Endothelial cell of umbilical vein (primary cell): ENCODE measurements at regions not wholly inside any gene's neighbourhood (a gene's known extent, or its start where the extent isn't known, plus 50 kb on each side); places are given as distances from the start of the nearest gene placed in this dataset.

Source experiments
- BruUV-seq: library from RNA; stranded (reverse); fragments of 400-500 nt; replicated peaks from 2 replicates; lab custom pipeline; 2021; lab: Mats Ljungman, UMichigan
- CTCF ChIA-PET: fragments of 300-600, 350-600 bp; sonication (Branson Sonifier 250); formaldehyde crosslinking; loops from one replicate; lab custom pipeline; 2021; ENCODE audit warnings: antibody characterized with exemption, inconsistent platforms; lab: Charles Lee
- POLR2A ChIA-PET: fragments of 300-600, 350-600 bp; sonication (Branson Sonifier 250); formaldehyde crosslinking; loops from one replicate; lab custom pipeline; 2021; ENCODE audit warnings: antibody characterized with exemption, inconsistent platforms; lab: Charles Lee
- DNase-seq: peaks from one replicate; pipeline ENCODE4 v3.0.0-alpha.2; 2011; ENCODE audit warnings: low read depth, low spot score
- FAIRE-seq: peaks from 2 replicates; lab custom pipeline; 2011; peaks lifted over from hg19 to GRCh38; lab: Jason Lieb, UNC
- H2AFZ ChIP-seq: 2 replicates; pipeline ENCODE4 v1.6.0; 2012; ENCODE audit warnings: low read depth, low read length, control low read depth, inconsistent platforms
- H3K27ac ChIP-seq: 2 replicates; pipeline ENCODE4 v1.5.1; 2011; ENCODE audit warnings: low read depth, mild to moderate bottlenecking, control low read depth, low read length, moderate library complexity; ENCODE audit not compliant: insufficient read depth
- H3K27me3 ChIP-seq, 2 experiments: 2 replicates each; pipeline versions ENCODE4 v1.6.0 to v1.6.1; 2011; ENCODE audit warnings: low read length in 2 of 2, mixed read lengths in 1 of 2; ENCODE audit not compliant: control insufficient read depth in 2 of 2, insufficient read depth in 2 of 2
- H3K36me3 ChIP-seq, 2 experiments: 2 replicates in 1 of 2; 3 replicates in 1 of 2; pipeline ENCODE4 v1.5.1; 2011; ENCODE audit warnings: low read length in 2 of 2, mild to moderate bottlenecking in 1 of 2, moderate library complexity in 1 of 2; ENCODE audit not compliant: control insufficient read depth in 2 of 2, insufficient read depth in 2 of 2; ENCODE audit errors: extremely low read depth in 1 of 2
- H3K4me1 ChIP-seq: 3 replicates; pipeline ENCODE4 v1.5.1; 2011; ENCODE audit warnings: mild to moderate bottlenecking, low read length; ENCODE audit not compliant: control insufficient read depth, insufficient read depth; ENCODE audit errors: extremely low read depth
- H3K4me2 ChIP-seq: 2 replicates; pipeline ENCODE4 v1.6.1; 2011; ENCODE audit warnings: low read length, control low read depth, mixed read lengths; ENCODE audit not compliant: insufficient read depth
- H3K4me3 ChIP-seq, 3 experiments: fragments of 200-600 bp in 1 of 3; sonication (generic), shearing (Covaris generic) in 1 of 3; replicated peaks in 1 of 3; 2 replicates each; pipeline ENCODE4 v1.5.1; 2011 to 2016; ENCODE audit warnings: control low read depth in 3 of 3, low read length in 3 of 3, mild to moderate bottlenecking in 2 of 3, inconsistent platforms in 1 of 3, low read depth in 1 of 3, moderate library complexity in 1 of 3; ENCODE audit not compliant: insufficient read depth in 1 of 3
- H3K79me2 ChIP-seq: 2 replicates; pipeline ENCODE4 v1.6.0; 2012; ENCODE audit warnings: low read length, inconsistent platforms; ENCODE audit not compliant: control insufficient read depth, insufficient read depth
- H3K9ac ChIP-seq: replicated peaks from 2 replicates; pipeline ENCODE3; 2011; ENCODE audit warnings: low read length, control low read depth; ENCODE audit not compliant: insufficient read depth; ENCODE audit errors: extremely low read depth
- H3K9me1 ChIP-seq: replicated peaks from 3 replicates; pipeline ENCODE4 v1.6.0; 2011; ENCODE audit warnings: mild to moderate bottlenecking, low read length; ENCODE audit not compliant: control insufficient read depth, insufficient read depth; ENCODE audit errors: extremely low read depth
- H3K9me3 ChIP-seq: replicated peaks from 2 replicates; pipeline ENCODE4 v1.5.1; 2012; ENCODE audit warnings: low read length, inconsistent platforms; ENCODE audit not compliant: control insufficient read depth, insufficient read depth
- H4K20me1 ChIP-seq: replicated peaks from 2 replicates; pipeline ENCODE3; 2011; ENCODE audit warnings: mild to moderate bottlenecking, low read length; ENCODE audit not compliant: control insufficient read depth, insufficient read depth; ENCODE audit errors: extremely low read depth
- CTCF ChIP-seq, 2 donors: IDR thresholded peaks; 1 replicate in 1 of 2; 2 replicates in 1 of 2; pipeline ENCODE4 v1.5.1; 2011; ENCODE audit warnings: low read length in 2 of 2, mild to moderate bottlenecking in 2 of 2, moderate library complexity in 2 of 2, control low read depth in 1 of 2, inconsistent platforms in 1 of 2, low read depth in 1 of 2; ENCODE audit not compliant: insufficient read depth in 1 of 2; ENCODE audit errors: extremely low read depth in 1 of 2
- EZH2 ChIP-seq: IDR thresholded peaks from 2 replicates; pipeline ENCODE4 v1.6.1; 2012; ENCODE audit warnings: borderline replicate concordance, low read depth, mild to moderate bottlenecking, moderate library complexity, low read length, inconsistent platforms; ENCODE audit not compliant: severe bottlenecking
- FOS ChIP-seq: IDR thresholded peaks from 2 replicates; pipeline ENCODE4 v1.6.1; 2011; ENCODE audit warnings: mild to moderate bottlenecking, low read length, moderate library complexity, borderline replicate concordance; ENCODE audit not compliant: insufficient read depth
- GATA2 ChIP-seq: IDR thresholded peaks from 2 replicates; pipeline ENCODE4 v1.7.0; 2011; ENCODE audit warnings: low read depth, mild to moderate bottlenecking, moderate library complexity, mixed read lengths, low read length; ENCODE audit not compliant: insufficient read length, insufficient read depth
- JUN ChIP-seq: IDR thresholded peaks from 2 replicates; pipeline ENCODE4 v1.6.1; 2011; ENCODE audit warnings: borderline replicate concordance, low read depth; ENCODE audit not compliant: insufficient read length, insufficient read depth
- MYC ChIP-seq: IDR thresholded peaks from one replicate; pipeline ENCODE4 v1.6.1; 2011; ENCODE audit warnings: mild to moderate bottlenecking, low read depth, low read length
- POLR2A ChIP-seq: IDR thresholded peaks from 2 replicates; pipeline ENCODE4 v1.6.1; 2012; ENCODE audit warnings: low read depth, mild to moderate bottlenecking, control low read depth, low read length
- POLR2AphosphoS5 ChIP-seq: IDR thresholded peaks from 2 replicates; pipeline ENCODE4 v1.6.1; 2012; ENCODE audit warnings: low read depth, mild to moderate bottlenecking, control low read depth, low read length, moderate library complexity; ENCODE audit not compliant: insufficient read depth
- dilution Hi-C: fragments of 300-500 bp; cut with MboI; formaldehyde crosslinking; loops from one replicate; pipeline ENCODE4 v1.15.0; 2019; ENCODE audit warnings: low sequenced_read_pairs; ENCODE audit not compliant: extremely low pct_ligation_motif_present
- intact Hi-C: fragments of 100-400 bp; cut with micrococcal nuclease; formaldehyde crosslinking; loops from one replicate; pipeline ENCODE4 v1.10.0; 2022
- TF ChIP-seq, protein P1 (sequence below): IDR thresholded peaks from 2 replicates; pipeline ENCODE4 v1.6.1; 2011; ENCODE audit not compliant: insufficient read depth, insufficient read length

DNA sequence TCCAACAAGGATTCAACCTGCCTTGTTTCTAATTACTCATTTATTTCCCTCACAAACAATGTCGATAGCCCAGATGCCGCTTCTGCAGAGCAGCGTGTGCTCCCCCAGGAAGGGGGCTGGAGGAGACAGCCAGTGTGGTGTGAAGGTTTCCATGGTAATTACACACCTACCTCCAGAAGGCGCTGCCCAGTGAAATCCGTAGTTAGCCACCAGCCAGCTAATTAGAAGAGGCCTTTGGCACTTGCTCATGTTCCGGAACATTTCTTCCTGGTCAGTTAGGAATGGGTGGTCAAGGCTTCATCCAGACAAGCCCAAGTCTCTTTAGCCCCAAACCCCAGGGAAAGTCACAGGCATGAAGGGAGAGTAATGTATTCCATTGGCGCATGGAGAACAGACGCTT, 342.5 kb upstream of the C16orf82 start:
- TF ChIP-seq, protein P1, sequence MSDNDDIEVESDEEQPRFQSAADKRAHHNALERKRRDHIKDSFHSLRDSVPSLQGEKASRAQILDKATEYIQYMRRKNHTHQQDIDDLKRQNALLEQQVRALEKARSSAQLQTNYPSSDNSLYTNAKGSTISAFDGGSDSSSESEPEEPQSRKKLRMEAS, result no peak
- TF ChIP-seq POLR2A (no peak), POLR2AphosphoS5 (no peak), MYC (no peak), GATA2 (no peak), FOS (no peak), JUN (no peak), CTCF (IDR thresholded peaks at IDR 0.05; ENCODE audit: extremely low read depth in 1 of 2, insufficient read depth in 1 of 2, low read depth in 1 of 2, low read length in 2 of 2) (no peak), EZH2 (no peak)
- dilution Hi-C loops, result no loop called here

More for the DNA sequence above, 342.5 kb upstream of the C16orf82 start:
- Histone ChIP-seq H3K9me3 (peaks cover 4% of the 10 kb centered on the region), H3K36me3 (no peaks in the 10 kb centered on the region), H3K27ac (no peak overlapping the region), H3K4me1 (no peaks in the 10 kb centered on the region), H3K9ac (no peak overlapping the region), H3K4me3 (no peak overlapping the region), H2AFZ (no peak overlapping the region), H4K20me1 (no peaks in the 10 kb centered on the region), H3K4me2 (no peak overlapping the region), H3K79me2 (no peaks in the 10 kb centered on the region), H3K9me1 (no peaks in the 10 kb centered on the region), H3K27me3 (no peaks in the 10 kb centered on the region)
- BruUV-seq, result no TSS peak
- no peak for DNase-seq
- FAIRE-seq, result no peak
- intact Hi-C loops, result no loop called here
- POLR2A ChIA-PET, result no interaction called here
- CTCF ChIA-PET, result no interaction called here
